Fibroblast of lung (primary cell): ENCODE measurements at regions not wholly inside any gene's neighbourhood (a gene's known extent, or its start where the extent isn't known, plus 50 kb on each side); places are given as distances from the start of the nearest gene placed in this dataset.

Experiments
- DNase-seq, 2 donors: peaks; one replicate each; pipeline versions ENCODE4 v3.0.0 to v3.0.0-alpha.2; 2010; ENCODE audit warnings: low read depth in 2 of 2
- H2AFZ ChIP-seq: 2 replicates; pipeline ENCODE4 v1.5.1; 2012; ENCODE audit warnings: low read length, control low read depth, inconsistent platforms
- H3K27ac ChIP-seq: 2 replicates; pipeline ENCODE4 v1.5.1; 2011; ENCODE audit warnings: low read length, control low read depth; ENCODE audit not compliant: insufficient read depth
- H3K27me3 ChIP-seq: 2 replicates; pipeline ENCODE4 v1.5.1; 2011; ENCODE audit warnings: mild to moderate bottlenecking, low read length; ENCODE audit not compliant: control insufficient read depth, insufficient read depth
- H3K36me3 ChIP-seq: 2 replicates; pipeline ENCODE4 v1.5.1; 2011; ENCODE audit warnings: low read length; ENCODE audit not compliant: control insufficient read depth, insufficient read depth
- H3K4me1 ChIP-seq: 2 replicates; pipeline ENCODE4 v1.5.1; 2011; ENCODE audit warnings: low read length; ENCODE audit not compliant: control insufficient read depth, insufficient read depth; ENCODE audit errors: extremely low read depth
- H3K4me2 ChIP-seq: 2 replicates; pipeline ENCODE4 v1.5.1; 2011; ENCODE audit warnings: low read length, control low read depth; ENCODE audit not compliant: insufficient read depth; ENCODE audit errors: extremely low read depth
- H3K4me3 ChIP-seq, 4 experiments: fragments of 200-600 bp in 1 of 4; sonication (generic) in 1 of 4; replicated peaks in 1 of 4; 2 replicates each; pipeline ENCODE4 v1.5.1; 2011 to 2016; ENCODE audit warnings: low read length in 4 of 4, low read depth in 3 of 4, mild to moderate bottlenecking in 3 of 4, control low read depth in 2 of 4, inconsistent platforms in 1 of 4, mixed read lengths in 1 of 4; ENCODE audit not compliant: insufficient read depth in 1 of 4; ENCODE audit errors: control extremely low read depth in 1 of 4
- H3K79me2 ChIP-seq: 2 replicates; pipeline ENCODE4 v1.5.1; 2012; ENCODE audit warnings: mild to moderate bottlenecking, low read length, inconsistent platforms; ENCODE audit not compliant: control insufficient read depth, insufficient read depth
- H3K9ac ChIP-seq: 2 replicates; pipeline ENCODE4 v1.5.1; 2011; ENCODE audit warnings: mild to moderate bottlenecking, low read length, control low read depth; ENCODE audit not compliant: insufficient read depth
- H3K9me3 ChIP-seq: 2 replicates; pipeline ENCODE4 v1.5.1; 2012; ENCODE audit warnings: low read depth, low read length; ENCODE audit not compliant: control insufficient read depth, insufficient read depth
- H4K20me1 ChIP-seq: 2 replicates; pipeline ENCODE4 v1.5.1; 2011; ENCODE audit warnings: low read length; ENCODE audit not compliant: control insufficient read depth, insufficient read depth; ENCODE audit errors: extremely low read depth
- EZH2 ChIP-seq: IDR thresholded peaks from 2 replicates; pipeline ENCODE4 v1.5.1; 2012; ENCODE audit warnings: low read length, control low read depth, mild to moderate bottlenecking; ENCODE audit errors: missing control alignments
- TF ChIP-seq, protein P1 (sequence below), 2 donors: IDR thresholded peaks in 1 of 2; conservative IDR thresholded peaks in 1 of 2; 1 replicate in 1 of 2; 2 replicates in 1 of 2; pipeline ENCODE4 v1.5.1; 2011 to 2012; ENCODE audit warnings: low read length in 2 of 2, control low read depth in 1 of 2, inconsistent platforms in 1 of 2, low read depth in 1 of 2, mild to moderate bottlenecking in 1 of 2

DNA sequence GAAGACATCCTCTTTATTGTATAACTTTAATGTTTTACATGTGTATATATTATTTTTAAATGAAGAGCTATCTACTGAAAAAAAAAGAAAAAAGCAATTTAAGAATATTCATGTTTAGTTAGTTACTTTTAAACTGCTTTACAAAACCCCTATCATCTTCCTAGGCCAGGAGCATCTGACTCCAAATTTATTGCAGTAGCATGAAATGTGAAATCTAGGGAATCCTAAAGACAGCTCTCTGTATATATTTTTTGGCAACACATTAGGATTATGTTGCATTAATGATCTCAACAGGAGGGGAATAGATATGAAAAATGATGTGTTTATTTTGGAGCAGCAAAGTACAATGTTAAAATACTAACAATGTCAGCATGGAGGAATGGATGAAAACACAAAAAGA, 158.3 kb downstream of the CNTN3 start:
- Histone ChIP-seq H3K27ac (no peak overlapping the region), H3K9me3 (no peaks in the 10 kb centered on the region), H3K4me2 (no peak overlapping the region), H3K4me1 (no peaks in the 10 kb centered on the region), H4K20me1 (no peaks in the 10 kb centered on the region), H3K79me2 (no peaks in the 10 kb centered on the region), H3K9ac (no peak overlapping the region), H3K27me3 (no peaks in the 10 kb centered on the region), H3K4me3 (no peak overlapping the region), H3K36me3 (no peaks in the 10 kb centered on the region), H2AFZ (no peak overlapping the region)
- DNase-seq: no peak
- no peak for TF ChIP-seq EZH2
- TF ChIP-seq, protein P1, sequence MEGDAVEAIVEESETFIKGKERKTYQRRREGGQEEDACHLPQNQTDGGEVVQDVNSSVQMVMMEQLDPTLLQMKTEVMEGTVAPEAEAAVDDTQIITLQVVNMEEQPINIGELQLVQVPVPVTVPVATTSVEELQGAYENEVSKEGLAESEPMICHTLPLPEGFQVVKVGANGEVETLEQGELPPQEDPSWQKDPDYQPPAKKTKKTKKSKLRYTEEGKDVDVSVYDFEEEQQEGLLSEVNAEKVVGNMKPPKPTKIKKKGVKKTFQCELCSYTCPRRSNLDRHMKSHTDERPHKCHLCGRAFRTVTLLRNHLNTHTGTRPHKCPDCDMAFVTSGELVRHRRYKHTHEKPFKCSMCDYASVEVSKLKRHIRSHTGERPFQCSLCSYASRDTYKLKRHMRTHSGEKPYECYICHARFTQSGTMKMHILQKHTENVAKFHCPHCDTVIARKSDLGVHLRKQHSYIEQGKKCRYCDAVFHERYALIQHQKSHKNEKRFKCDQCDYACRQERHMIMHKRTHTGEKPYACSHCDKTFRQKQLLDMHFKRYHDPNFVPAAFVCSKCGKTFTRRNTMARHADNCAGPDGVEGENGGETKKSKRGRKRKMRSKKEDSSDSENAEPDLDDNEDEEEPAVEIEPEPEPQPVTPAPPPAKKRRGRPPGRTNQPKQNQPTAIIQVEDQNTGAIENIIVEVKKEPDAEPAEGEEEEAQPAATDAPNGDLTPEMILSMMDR (conservative IDR thresholded peaks at IDR 0.05 in 1 of 2, IDR thresholded peaks at IDR 0.05 in 1 of 2; ENCODE audit: low read depth in 1 of 2, low read length in 2 of 2): no peak

DNA sequence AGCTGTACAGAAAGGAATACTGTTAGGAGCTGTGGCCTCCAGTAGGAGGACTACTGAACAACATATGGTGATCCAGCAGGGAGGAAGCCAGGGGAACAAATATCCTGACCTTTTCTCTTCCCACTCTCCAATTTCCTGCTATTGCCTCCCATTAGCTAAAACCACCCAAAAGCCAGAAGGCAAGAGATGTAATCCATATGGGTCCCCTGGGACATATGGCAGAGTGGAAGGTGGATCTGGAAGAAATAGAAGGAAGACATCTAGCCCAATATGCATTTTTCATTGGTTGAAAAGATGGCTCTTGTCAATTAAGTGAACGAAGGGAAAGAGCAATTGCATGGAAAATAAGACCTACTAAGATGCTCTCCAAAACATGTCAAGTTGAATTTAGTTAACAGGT, 167.2 kb downstream of the CNTN3 start:
- TF ChIP-seq, protein P1 (conservative IDR thresholded peaks at IDR 0.05 in 1 of 2, IDR thresholded peaks at IDR 0.05 in 1 of 2; ENCODE audit: low read depth in 1 of 2, low read length in 2 of 2): no peak
- TF ChIP-seq EZH2: no peak
- H3K27ac ChIP-seq: no peak overlapping the region
- no peak overlapping the region for H3K9ac ChIP-seq
- no peaks in the 10 kb centered on the region for H3K9me3 ChIP-seq
- H3K36me3 ChIP-seq: no peaks in the 10 kb centered on the region
- no peaks in the 10 kb centered on the region for H4K20me1 ChIP-seq
- no peaks in the 10 kb centered on the region for H3K27me3 ChIP-seq
- no peaks in the 10 kb centered on the region for H3K79me2 ChIP-seq
- DNase-seq: no peak
- H2AFZ ChIP-seq: no peak overlapping the region
- no peak overlapping the region for H3K4me2 ChIP-seq
- no peaks in the 10 kb centered on the region for H3K4me1 ChIP-seq
- H3K4me3 ChIP-seq: no peak overlapping the region

DNA sequence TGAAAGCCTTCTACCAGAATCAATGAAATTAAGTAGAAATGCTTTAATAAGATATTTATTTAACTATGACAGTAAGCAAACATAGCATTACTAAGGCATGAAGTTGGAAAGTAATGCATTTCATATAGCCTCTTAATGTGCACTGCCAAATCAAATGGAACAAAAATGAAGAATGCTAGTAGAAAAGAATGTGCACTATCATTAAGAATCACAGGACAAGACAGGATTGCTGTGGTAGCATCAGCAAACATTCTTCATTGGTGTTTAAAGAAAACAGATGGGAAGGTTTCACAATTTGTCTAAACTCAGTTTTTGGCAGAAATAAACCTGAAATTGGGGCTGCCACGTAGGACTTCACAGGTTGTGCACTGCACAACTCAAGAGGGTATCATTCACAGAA, 168.9 kb downstream of the CNTN3 start:
- TF ChIP-seq, protein P1 (conservative IDR thresholded peaks at IDR 0.05 in 1 of 2, IDR thresholded peaks at IDR 0.05 in 1 of 2; ENCODE audit: low read depth in 1 of 2, low read length in 2 of 2): no peak
- TF ChIP-seq EZH2: no peak
- no peak overlapping the region for H3K4me2 ChIP-seq
- H3K79me2 ChIP-seq: no peaks in the 10 kb centered on the region
- no peaks in the 10 kb centered on the region for H4K20me1 ChIP-seq
- H3K9ac ChIP-seq: no peak overlapping the region
- H3K27me3 ChIP-seq: no peaks in the 10 kb centered on the region
- no peak for DNase-seq
- H3K9me3 ChIP-seq: no peaks in the 10 kb centered on the region
- H3K4me3 ChIP-seq: no peak overlapping the region
- no peak overlapping the region for H3K27ac ChIP-seq
- no peaks in the 10 kb centered on the region for H3K4me1 ChIP-seq
- no peak overlapping the region for H2AFZ ChIP-seq
- no peaks in the 10 kb centered on the region for H3K36me3 ChIP-seq
